ENCODE measurements at regions not wholly inside any gene's neighbourhood (a gene's known extent, or its start where the extent isn't known, plus 50 kb on each side); places are given as distances from the start of the nearest gene placed in this dataset.

DNA sequence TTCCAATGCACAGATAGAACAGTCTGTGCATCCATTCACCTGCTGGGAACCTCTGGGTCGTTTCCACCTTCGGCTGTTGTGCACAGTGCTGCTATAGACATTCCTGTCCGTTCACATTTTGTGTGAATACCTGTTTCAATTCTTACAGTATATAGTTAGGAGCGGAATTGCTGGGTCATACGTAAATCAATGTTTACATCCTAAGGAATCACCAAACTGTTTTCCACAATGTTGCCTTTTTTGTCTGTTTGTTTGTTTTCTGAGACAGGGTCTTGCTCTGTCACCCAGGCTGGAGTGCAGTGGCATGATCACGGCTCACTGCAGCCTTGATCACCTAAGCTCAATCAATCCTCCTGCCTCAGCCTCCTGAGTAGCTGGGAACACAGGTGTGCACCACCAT, 158.3 kb downstream of the CRYBB2 start:
- DNase-seq, result no peak
- Histone ChIP-seq H3K4me3 (ENCODE audit: low read length) (no peak overlapping the region), H3K4ac (ENCODE audit: low read depth, low read length) (no peak overlapping the region), H4K8ac (ENCODE audit: low read depth, low read length) (no peak overlapping the region), H2BK120ac (ENCODE audit: low read depth, low read length) (no peak overlapping the region), H3K18ac (ENCODE audit: low read length) (no peak overlapping the region), H3K79me1 (ENCODE audit: low read length) (no peaks in the 10 kb centered on the region), H2AK5ac (ENCODE audit: low read length) (no peak overlapping the region), H3K4me2 (ENCODE audit: low read length) (no peak overlapping the region), H3K27ac (ENCODE audit: low read depth, low read length) (no peak overlapping the region), H2BK5ac (ENCODE audit: low read length) (no peak overlapping the region), H3K9ac (ENCODE audit: low read length) (no peak overlapping the region), H3K36me3 (ENCODE audit: control insufficient read depth, insufficient read depth, low read length) (no peaks in the 10 kb centered on the region), H3K27me3 (ENCODE audit: insufficient read depth, low read length, poor library complexity) (no peaks in the 10 kb centered on the region), H2BK15ac (replicated peaks; ENCODE audit: low read depth) (no peak overlapping the region), H3K56ac (ENCODE audit: low read length) (no peak overlapping the region), H3K79me2 (ENCODE audit: control insufficient read depth, insufficient read depth, low read length) (peaks cover 1% of the 10 kb centered on the region), H3K23ac (ENCODE audit: low read length) (no peak overlapping the region), H3K4me1 (ENCODE audit: control insufficient read depth, low read depth, low read length) (no peaks in the 10 kb centered on the region), H4K5ac (ENCODE audit: low read length) (no peak overlapping the region)
- WGBS (ENCODE audit: extremely low coverage, insufficient coverage, low lambda C conversion rate), result no CpG with 5 or more reads among the region's 6 CpGs

DNA sequence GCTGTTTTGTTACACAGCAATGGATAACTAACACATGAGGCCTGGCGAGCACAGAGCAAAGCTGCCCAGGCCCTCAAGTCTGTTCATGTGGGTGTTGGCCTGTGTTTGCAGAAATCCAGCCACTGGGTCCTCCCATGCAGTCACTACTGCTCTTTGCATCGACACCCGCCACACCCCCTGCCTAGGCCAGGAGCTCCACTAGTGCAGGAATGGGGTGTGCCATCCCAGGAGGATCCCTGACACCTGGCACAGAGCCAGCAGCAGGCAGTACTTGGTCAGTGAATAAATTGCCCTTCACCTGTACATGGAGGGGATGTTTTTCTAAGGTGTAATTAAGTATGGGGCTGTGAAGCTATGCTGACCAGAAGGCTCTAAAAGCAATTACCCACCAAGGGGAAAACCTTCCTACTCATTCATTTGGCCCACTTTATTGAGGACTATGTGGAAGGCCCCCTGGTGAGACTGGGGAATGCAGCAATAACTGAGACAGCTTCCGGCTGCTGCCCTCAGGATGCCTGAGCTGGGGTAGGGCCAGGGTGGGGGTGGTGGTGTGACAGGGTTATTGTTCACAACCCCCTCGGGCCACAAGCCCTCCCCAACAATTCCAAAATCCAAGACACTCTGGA, 160.8 kb downstream of the CRYBB2 start:
- Histone ChIP-seq H3K4ac (ENCODE audit: low read depth, low read length) (no peak overlapping the region), H3K4me1 (ENCODE audit: control insufficient read depth, low read depth, low read length) (no peaks in the 10 kb centered on the region), H2BK15ac (replicated peaks; ENCODE audit: low read depth) (no peak overlapping the region), H3K36me3 (ENCODE audit: control insufficient read depth, insufficient read depth, low read length) (no peaks in the 10 kb centered on the region), H2BK120ac (ENCODE audit: low read depth, low read length) (no peak overlapping the region), H3K4me2 (ENCODE audit: low read length) (no peak overlapping the region), H4K8ac (ENCODE audit: low read depth, low read length) (no peak overlapping the region), H2AK5ac (ENCODE audit: low read length) (no peak overlapping the region), H3K18ac (ENCODE audit: low read length) (no peak overlapping the region), H3K23ac (ENCODE audit: low read length) (no peak overlapping the region), H4K5ac (ENCODE audit: low read length) (no peak overlapping the region), H3K27ac (ENCODE audit: low read depth, low read length) (no peak overlapping the region), H2BK5ac (ENCODE audit: low read length) (no peak overlapping the region), H3K9ac (ENCODE audit: low read length) (no peak overlapping the region), H3K4me3 (ENCODE audit: low read length) (no peak overlapping the region), H3K56ac (ENCODE audit: low read length) (no peak overlapping the region), H3K27me3 (ENCODE audit: insufficient read depth, low read length, poor library complexity) (no peaks in the 10 kb centered on the region), H3K79me2 (ENCODE audit: control insufficient read depth, insufficient read depth, low read length) (peaks cover 3% of the 10 kb centered on the region), H3K79me1 (ENCODE audit: low read length) (no peaks in the 10 kb centered on the region)
- no peak for DNase-seq
- WGBS (ENCODE audit: extremely low coverage, insufficient coverage, low lambda C conversion rate), result no CpG with 5 or more reads among the region's 5 CpGs

GRCh38 chr22:25382762-25383161, 163.3 kb downstream of the CRYBB2 start:
- H4K5ac ChIP-seq (ENCODE audit: low read length), result no peak overlapping the region
- no peak for DNase-seq
- peaks cover 2% of the 10 kb centered on the region for H3K4me1 ChIP-seq (ENCODE audit: control insufficient read depth, low read depth, low read length)
- no peak overlapping the region for H3K18ac ChIP-seq (ENCODE audit: low read length)
- no peak overlapping the region for H3K4me2 ChIP-seq (ENCODE audit: low read length)
- peaks cover 3% of the 10 kb centered on the region for H3K79me2 ChIP-seq (ENCODE audit: control insufficient read depth, insufficient read depth, low read length)
- H3K27me3 ChIP-seq (ENCODE audit: insufficient read depth, low read length, poor library complexity), result no peaks in the 10 kb centered on the region
- no peak overlapping the region for H2BK120ac ChIP-seq (ENCODE audit: low read depth, low read length)
- H4K8ac ChIP-seq (ENCODE audit: low read depth, low read length), result no peak overlapping the region
- no peak overlapping the region for H2AK5ac ChIP-seq (ENCODE audit: low read length)
- peaks cover 4% of the 10 kb centered on the region for H3K79me1 ChIP-seq (ENCODE audit: low read length)
- H3K4me3 ChIP-seq (ENCODE audit: low read length), result no peak overlapping the region
- H3K9ac ChIP-seq (ENCODE audit: low read length), result no peak overlapping the region
- H3K23ac ChIP-seq (ENCODE audit: low read length), result no peak overlapping the region
- no peaks in the 10 kb centered on the region for H3K36me3 ChIP-seq (ENCODE audit: control insufficient read depth, insufficient read depth, low read length)
- H3K4ac ChIP-seq (ENCODE audit: low read depth, low read length), result no peak overlapping the region
- no CpG with 5 or more reads among the region's 7 CpGs for WGBS (ENCODE audit: extremely low coverage, insufficient coverage, low lambda C conversion rate)
- no peak overlapping the region for H2BK5ac ChIP-seq (ENCODE audit: low read length)
- no peak overlapping the region for H3K56ac ChIP-seq (ENCODE audit: low read length)
- H2BK15ac ChIP-seq (replicated peaks; ENCODE audit: low read depth), result no peak overlapping the region
- H3K27ac ChIP-seq (ENCODE audit: low read depth, low read length), result no peak overlapping the region

- H3K9ac ChIP-seq (ENCODE audit: low read length), result no peak overlapping the region
- no peak overlapping the region for H3K23ac ChIP-seq (ENCODE audit: low read length)
- no CpG with 5 or more reads among the region's 15 CpGs for WGBS (ENCODE audit: extremely low coverage, insufficient coverage, low lambda C conversion rate)
- no peak overlapping the region for H2BK120ac ChIP-seq (ENCODE audit: low read depth, low read length)
- H3K27ac ChIP-seq (ENCODE audit: low read depth, low read length), result no peak overlapping the region
- no peaks in the 10 kb centered on the region for H3K27me3 ChIP-seq (ENCODE audit: insufficient read depth, low read length, poor library complexity)
- H4K5ac ChIP-seq (ENCODE audit: low read length), result no peak overlapping the region
- H2AK5ac ChIP-seq (ENCODE audit: low read length), result no peak overlapping the region
- H3K4me1 ChIP-seq (ENCODE audit: control insufficient read depth, low read depth, low read length), result peaks cover 2% of the 10 kb centered on the region
- no peaks in the 10 kb centered on the region for H3K36me3 ChIP-seq (ENCODE audit: control insufficient read depth, insufficient read depth, low read length)
- DNase-seq, result no peak
- H3K56ac ChIP-seq (ENCODE audit: low read length), result no peak overlapping the region
- no peak overlapping the region for H3K4ac ChIP-seq (ENCODE audit: low read depth, low read length)
- no peak overlapping the region for H2BK15ac ChIP-seq (replicated peaks; ENCODE audit: low read depth)
- H3K4me3 ChIP-seq (ENCODE audit: low read length), result no peak overlapping the region
- H3K4me2 ChIP-seq (ENCODE audit: low read length), result no peak overlapping the region
- H3K79me2 ChIP-seq (ENCODE audit: control insufficient read depth, insufficient read depth, low read length), result peaks cover 3% of the 10 kb centered on the region
- H4K8ac ChIP-seq (ENCODE audit: low read depth, low read length), result no peak overlapping the region
- no peak overlapping the region for H3K18ac ChIP-seq (ENCODE audit: low read length)
- no peak overlapping the region for H2BK5ac ChIP-seq (ENCODE audit: low read length)
- H3K79me1 ChIP-seq (ENCODE audit: low read length), result peaks cover 4% of the 10 kb centered on the region
These were observed 163.9 kb downstream of the CRYBB2 start for GRCh38 chr22:25383278-25383820.

- no peak overlapping the region for H2BK15ac ChIP-seq (replicated peaks; ENCODE audit: low read depth)
- H3K27ac ChIP-seq (ENCODE audit: low read depth, low read length), result no peak overlapping the region
- no peak for DNase-seq
- WGBS (ENCODE audit: extremely low coverage, insufficient coverage, low lambda C conversion rate), result no CpG with 5 or more reads among the region's 18 CpGs
- no peak overlapping the region for H2BK5ac ChIP-seq (ENCODE audit: low read length)
- H3K56ac ChIP-seq (ENCODE audit: low read length), result no peak overlapping the region
- no peak overlapping the region for H3K9ac ChIP-seq (ENCODE audit: low read length)
- no peaks in the 10 kb centered on the region for H3K27me3 ChIP-seq (ENCODE audit: insufficient read depth, low read length, poor library complexity)
- H2AK5ac ChIP-seq (ENCODE audit: low read length), result no peak overlapping the region
- H3K4ac ChIP-seq (ENCODE audit: low read depth, low read length), result no peak overlapping the region
- no peak overlapping the region for H3K18ac ChIP-seq (ENCODE audit: low read length)
- H3K36me3 ChIP-seq (ENCODE audit: control insufficient read depth, insufficient read depth, low read length), result no peaks in the 10 kb centered on the region
- peaks cover 2% of the 10 kb centered on the region for H3K4me1 ChIP-seq (ENCODE audit: control insufficient read depth, low read depth, low read length)
- H3K4me3 ChIP-seq (ENCODE audit: low read length), result no peak overlapping the region
- no peak overlapping the region for H3K23ac ChIP-seq (ENCODE audit: low read length)
- no peak overlapping the region for H2BK120ac ChIP-seq (ENCODE audit: low read depth, low read length)
- peaks cover 8% of the 10 kb centered on the region for H3K79me1 ChIP-seq (ENCODE audit: low read length)
- H4K5ac ChIP-seq (ENCODE audit: low read length), result no peak overlapping the region
- H3K79me2 ChIP-seq (ENCODE audit: control insufficient read depth, insufficient read depth, low read length), result peaks cover 3% of the 10 kb centered on the region
- H3K4me2 ChIP-seq (ENCODE audit: low read length), result no peak overlapping the region
- no peak overlapping the region for H4K8ac ChIP-seq (ENCODE audit: low read depth, low read length)
These were observed 164.5 kb downstream of the CRYBB2 start for GRCh38 chr22:25383892-25384291.

DNA sequence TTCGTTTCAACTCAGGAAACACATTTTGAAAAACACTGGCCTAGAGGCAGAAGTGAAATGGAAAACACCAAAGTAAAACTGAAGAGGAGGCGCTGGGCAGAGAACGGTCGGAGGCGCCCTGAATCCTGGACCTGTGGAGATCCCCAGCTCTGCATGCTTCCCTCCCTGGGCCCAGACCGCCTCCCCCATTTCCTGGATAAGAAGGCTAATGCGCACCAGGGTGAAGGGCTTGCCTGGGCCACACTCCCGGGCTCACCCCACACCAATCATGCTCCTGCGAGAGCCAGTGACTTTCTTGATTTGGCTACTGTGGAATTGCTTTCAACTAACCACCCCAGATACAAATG, 167.1 kb downstream of the CRYBB2 start:
- no peak overlapping the region for H2AK5ac ChIP-seq (ENCODE audit: low read length)
- H3K79me2 ChIP-seq (ENCODE audit: control insufficient read depth, insufficient read depth, low read length), result peaks cover 3% of the 10 kb centered on the region
- H3K4me3 ChIP-seq (ENCODE audit: low read length), result no peak overlapping the region
- H3K23ac ChIP-seq (ENCODE audit: low read length), result no peak overlapping the region
- H3K36me3 ChIP-seq (ENCODE audit: control insufficient read depth, insufficient read depth, low read length), result no peaks in the 10 kb centered on the region
- H2BK15ac ChIP-seq (replicated peaks; ENCODE audit: low read depth), result no peak overlapping the region
- no peak overlapping the region for H4K5ac ChIP-seq (ENCODE audit: low read length)
- H3K27me3 ChIP-seq (ENCODE audit: insufficient read depth, low read length, poor library complexity), result no peaks in the 10 kb centered on the region
- no peak overlapping the region for H3K27ac ChIP-seq (ENCODE audit: low read depth, low read length)
- H3K4me2 ChIP-seq (ENCODE audit: low read length), result no peak overlapping the region
- H4K8ac ChIP-seq (ENCODE audit: low read depth, low read length), result no peak overlapping the region
- peaks cover 12% of the 10 kb centered on the region for H3K79me1 ChIP-seq (ENCODE audit: low read length)
- H3K18ac ChIP-seq (ENCODE audit: low read length), result no peak overlapping the region
- H3K4me1 ChIP-seq (ENCODE audit: control insufficient read depth, low read depth, low read length), result peaks cover 2% of the 10 kb centered on the region
- no peak overlapping the region for H2BK5ac ChIP-seq (ENCODE audit: low read length)
- no peak overlapping the region for H2BK120ac ChIP-seq (ENCODE audit: low read depth, low read length)
- no peak overlapping the region for H3K4ac ChIP-seq (ENCODE audit: low read depth, low read length)
- no peak overlapping the region for H3K9ac ChIP-seq (ENCODE audit: low read length)
- no peak overlapping the region for H3K56ac ChIP-seq (ENCODE audit: low read length)
- no peak for DNase-seq
- WGBS (ENCODE audit: extremely low coverage, insufficient coverage, low lambda C conversion rate), result no CpG with 5 or more reads among the region's 9 CpGs
